ENCODE measurements at regions not wholly inside any gene's neighbourhood (a gene's known extent, or its start where the extent isn't known, plus 50 kb on each side); places are given as distances from the start of the nearest gene placed in this dataset.
"Not testable (repeated sequence)": the region's sequence is repeated elsewhere in the genome, so short reads cannot be mapped to it uniquely, and the experiment has no call there.

GRCh38 chr11:122414406-122415018 is 241.0 kb upstream of the UBASH3B start:
- no peak overlapping the region for H3K27ac Mint-ChIP-seq
- H3K36me3 Mint-ChIP-seq (ENCODE audit: low read depth), result no peaks in the 10 kb centered on the region
- H3K27me3 Mint-ChIP-seq, result peaks cover 3% of the 10 kb centered on the region
- no peak for ATAC-seq
- peaks cover 5% of the 10 kb centered on the region for H3K9me3 Mint-ChIP-seq (ENCODE audit: low read depth)
- DNase-seq, result no peak
- ChIA-PET CTCF (interaction anchor here (0.7 to 1.3 kb wide), 4 partner anchors 9 to 18 kb away, joined by 3 to 4 read pairs (median 4); no protein-coding TSS in a partner anchor), POLR2A (no interaction called here)
- no peak overlapping the region for H3K4me3 Mint-ChIP-seq
- no peaks in the 10 kb centered on the region for H3K4me1 Mint-ChIP-seq
- intact Hi-C loops (cut with DNase I, micrococcal nuclease), result no loop called here

- no peaks in the 10 kb centered on the region for H3K4me1 Mint-ChIP-seq
- ChIA-PET POLR2A (no interaction called here), CTCF (interaction anchor here (0.9 to 1.3 kb wide), 4 partner anchors 10 to 18 kb away, joined by 3 to 4 read pairs (median 4); no protein-coding TSS in a partner anchor)
- no peak overlapping the region for H3K4me3 Mint-ChIP-seq
- no peak for DNase-seq
- H3K9me3 Mint-ChIP-seq (ENCODE audit: low read depth), result peaks cover 5% of the 10 kb centered on the region
- no peak overlapping the region for H3K27ac Mint-ChIP-seq
- no peak for ATAC-seq
- no peaks in the 10 kb centered on the region for H3K36me3 Mint-ChIP-seq (ENCODE audit: low read depth)
- intact Hi-C loops (cut with DNase I, micrococcal nuclease), result no loop called here
- peaks cover 3% of the 10 kb centered on the region for H3K27me3 Mint-ChIP-seq
These were observed 241.8 kb upstream of the UBASH3B start for GRCh38 chr11:122413677-122414076.

GRCh38 chr11:122412581-122412980 is 242.9 kb upstream of the UBASH3B start:
- intact Hi-C loops (cut with DNase I, micrococcal nuclease), result no loop called here
- Mint-ChIP-seq H3K4me1 (no peaks in the 10 kb centered on the region), H3K36me3 (ENCODE audit: low read depth) (no peaks in the 10 kb centered on the region), H3K9me3 (ENCODE audit: low read depth) (peaks cover 5% of the 10 kb centered on the region), H3K4me3 (no peak overlapping the region), H3K27ac (no peak overlapping the region), H3K27me3 (peaks cover 3% of the 10 kb centered on the region)
- CTCF ChIA-PET, result interaction anchor here (0.9 kb wide), 1 partner anchor 10 kb away, joined by 4 read pairs; no protein-coding TSS in a partner anchor
- no peak for ATAC-seq
- DNase-seq, result no peak
- POLR2A ChIA-PET, result no interaction called here

- H3K36me3 Mint-ChIP-seq (ENCODE audit: low read depth), result no peaks in the 10 kb centered on the region
- H3K27me3 Mint-ChIP-seq, result peaks cover 8% of the 10 kb centered on the region
- CTCF ChIA-PET, result no interaction called here
- no peak overlapping the region for H3K4me3 Mint-ChIP-seq
- ATAC-seq, result no peak
- no peaks in the 10 kb centered on the region for H3K9me3 Mint-ChIP-seq (ENCODE audit: low read depth)
- H3K27ac Mint-ChIP-seq, result no peak overlapping the region
- POLR2A ChIA-PET, result no interaction called here
- no peak for DNase-seq
- no peaks in the 10 kb centered on the region for H3K4me1 Mint-ChIP-seq
- intact Hi-C loops (cut with DNase I, micrococcal nuclease), result no loop called here
These were observed 249.1 kb upstream of the UBASH3B start for GRCh38 chr11:122406466-122406865.

- Mint-ChIP-seq H3K4me1 (no peaks in the 10 kb centered on the region), H3K27ac (no peak overlapping the region), H3K9me3 (ENCODE audit: low read depth) (no peaks in the 10 kb centered on the region), H3K36me3 (ENCODE audit: low read depth) (no peaks in the 10 kb centered on the region), H3K27me3 (peaks cover 10% of the 10 kb centered on the region), H3K4me3 (no peak overlapping the region)
- ChIA-PET POLR2A (no interaction called here), CTCF (no interaction called here)
- DNase-seq (no peak), ATAC-seq (no peak)
- intact Hi-C loops (cut with DNase I, micrococcal nuclease), result no loop called here
These were observed 249.8 kb upstream of the UBASH3B start for GRCh38 chr11:122405547-122406341.

GRCh38 chr11:122404571-122404970 is 251.0 kb upstream of the UBASH3B start:
- POLR2A ChIA-PET, result no interaction called here
- no peak overlapping the region for H3K27ac Mint-ChIP-seq
- peaks cover 13% of the 10 kb centered on the region for H3K27me3 Mint-ChIP-seq
- H3K9me3 Mint-ChIP-seq (ENCODE audit: low read depth), result no peaks in the 10 kb centered on the region
- no peak for ATAC-seq
- no peaks in the 10 kb centered on the region for H3K36me3 Mint-ChIP-seq (ENCODE audit: low read depth)
- CTCF ChIA-PET, result interaction anchor here (1.4 kb wide), 1 partner anchor 10 kb away, joined by 4 read pairs; no protein-coding TSS in a partner anchor
- DNase-seq, result no peak
- H3K4me3 Mint-ChIP-seq, result no peak overlapping the region
- H3K4me1 Mint-ChIP-seq, result peaks cover 2% of the 10 kb centered on the region
- intact Hi-C loops (cut with DNase I, micrococcal nuclease), result no loop called here

GRCh38 chr11:122401581-122401980 is 253.9 kb upstream of the UBASH3B start:
- H3K36me3 Mint-ChIP-seq (ENCODE audit: low read depth); DNase-seq; H3K4me3 Mint-ChIP-seq; ATAC-seq; H3K27ac Mint-ChIP-seq; POLR2A ChIA-PET; H3K9me3 Mint-ChIP-seq (ENCODE audit: low read depth); intact Hi-C loops (cut with DNase I, micrococcal nuclease): not testable (repeated sequence)
- CTCF ChIA-PET, result interaction anchor here (1.6 kb wide), 1 partner anchor 9 kb away, joined by 3 read pairs; no protein-coding TSS in a partner anchor
- peaks cover 16% of the 10 kb centered on the region for H3K4me1 Mint-ChIP-seq
- peaks cover 15% of the 10 kb centered on the region for H3K27me3 Mint-ChIP-seq

GRCh38 chr11:122399375-122399774 is 256.1 kb upstream of the UBASH3B start:
- no peak for DNase-seq
- peak; percentile 87 for ATAC-seq
- H3K27ac Mint-ChIP-seq, result peak overlapping the region; percentile 39

GRCh38 chr11:122398851-122399250 is 256.7 kb upstream of the UBASH3B start:
- Mint-ChIP-seq H3K27me3 (peaks cover 11% of the 10 kb centered on the region), H3K4me1 (peaks cover 16% of the 10 kb centered on the region), H3K36me3 (ENCODE audit: low read depth) (no peaks in the 10 kb centered on the region), H3K9me3 (ENCODE audit: low read depth) (no peaks in the 10 kb centered on the region), H3K4me3 (no peak overlapping the region), H3K27ac (peak overlapping the region; percentile 39)
- DNase-seq (no peak), ATAC-seq (peak; percentile 40)
- CTCF ChIA-PET, result interaction anchor here (0.7 kb wide), 1 partner anchor 21 kb away, joined by 3 read pairs; no protein-coding TSS in a partner anchor
- intact Hi-C loops (cut with DNase I, micrococcal nuclease), result no loop called here
- POLR2A ChIA-PET, result no interaction called here

More at GRCh38 chr11:122399375-122399774, 256.1 kb upstream of the UBASH3B start:
- Mint-ChIP-seq H3K4me1 (peaks cover 16% of the 10 kb centered on the region), H3K4me3 (no peak overlapping the region), H3K36me3 (ENCODE audit: low read depth) (no peaks in the 10 kb centered on the region), H3K9me3 (ENCODE audit: low read depth) (no peaks in the 10 kb centered on the region), H3K27me3 (peaks cover 11% of the 10 kb centered on the region)
- intact Hi-C loops (cut with DNase I, micrococcal nuclease), result no loop called here
- CTCF ChIA-PET, result interaction anchor here (0.7 kb wide), 1 partner anchor 21 kb away, joined by 3 read pairs; no protein-coding TSS in a partner anchor
- POLR2A ChIA-PET, result no interaction called here

- Mint-ChIP-seq H3K4me1 (peaks cover 16% of the 10 kb centered on the region), H3K27ac (peak overlapping the region; percentile 53), H3K27me3 (peaks cover 11% of the 10 kb centered on the region), H3K4me3 (no peak overlapping the region), H3K9me3 (ENCODE audit: low read depth) (no peaks in the 10 kb centered on the region), H3K36me3 (ENCODE audit: low read depth) (no peaks in the 10 kb centered on the region)
- peak; percentile 57 for ATAC-seq
- intact Hi-C loops (cut with DNase I, micrococcal nuclease), result no loop called here
- DNase-seq, result peak; percentile 22
- ChIA-PET CTCF (no interaction called here), POLR2A (no interaction called here)
These were observed 257.4 kb upstream of the UBASH3B start for GRCh38 chr11:122398167-122398566.

- no peak for ATAC-seq
- Mint-ChIP-seq H3K4me3 (no peak overlapping the region), H3K27me3 (peaks cover 8% of the 10 kb centered on the region), H3K36me3 (ENCODE audit: low read depth) (no peaks in the 10 kb centered on the region), H3K9me3 (ENCODE audit: low read depth) (no peaks in the 10 kb centered on the region), H3K27ac (no peak overlapping the region), H3K4me1 (peaks cover 16% of the 10 kb centered on the region)
- DNase-seq, result no peak
- intact Hi-C loops (cut with DNase I, micrococcal nuclease), result no loop called here
- CTCF ChIA-PET, result no interaction called here
- POLR2A ChIA-PET, result no interaction called here
These were observed 260.2 kb upstream of the UBASH3B start for GRCh38 chr11:122395282-122395681.

- ChIA-PET CTCF (interaction anchor here (0.6 to 0.9 kb wide), 2 partner anchors 8 to 192 kb away, joined by 3 read pairs; no protein-coding TSS in a partner anchor), POLR2A (no interaction called here)
- ATAC-seq (no peak), DNase-seq (no peak)
- Mint-ChIP-seq H3K36me3 (ENCODE audit: low read depth) (no peaks in the 10 kb centered on the region), H3K4me3 (no peak overlapping the region), H3K27me3 (peaks cover 5% of the 10 kb centered on the region), H3K9me3 (ENCODE audit: low read depth) (no peaks in the 10 kb centered on the region), H3K27ac (no peak overlapping the region), H3K4me1 (peaks cover 11% of the 10 kb centered on the region)
- intact Hi-C loops (cut with DNase I, micrococcal nuclease), result no loop called here
These were observed 261.2 kb upstream of the UBASH3B start for GRCh38 chr11:122394313-122394712.
